Spleen (tissue), 11 donors: ENCODE measurements at regions not wholly inside any gene's neighbourhood (a gene's known extent, or its start where the extent isn't known, plus 50 kb on each side); places are given as distances from the start of the nearest gene placed in this dataset.

Experiments used
- DNase-seq: peaks from one replicate; pipeline ENCODE4 v3.0.0-alpha.2; 2020
- H3K27ac ChIP-seq, 8 donors: fragments of 200-600 bp; sonication (generic) in 7 of 8; 1 replicate in 4 of 8; 2 replicates in 4 of 8; pipeline versions ENCODE4 v1.5.0 to v1.8.0; 2016 to 2021; ENCODE audit warnings: inconsistent platforms in 4 of 8, mild to moderate bottlenecking in 4 of 8, moderate library complexity in 1 of 8
- H3K27me3 ChIP-seq, 7 donors: fragments of 200-600 bp; sonication (generic) in 6 of 7; replicated peaks in 1 of 7; 1 replicate in 4 of 7; 2 replicates in 3 of 7; pipeline versions ENCODE4 v1.5.0 to v1.8.0; 2016 to 2021; ENCODE audit warnings: inconsistent platforms in 3 of 7, mild to moderate bottlenecking in 1 of 7
- H3K36me3 ChIP-seq, 6 donors: fragments of 200-600 bp; sonication (generic) in 5 of 6; 1 replicate in 4 of 6; 2 replicates in 2 of 6; pipeline versions ENCODE4 v1.5.0 to v1.8.0; 2016 to 2021; ENCODE audit warnings: inconsistent platforms in 2 of 6
- H3K4me1 ChIP-seq, 6 donors: fragments of 200-600 bp; sonication (generic) in 5 of 6; 1 replicate in 3 of 6; 2 replicates in 3 of 6; pipeline versions ENCODE4 v1.5.0 to v1.8.0; 2016 to 2021; ENCODE audit warnings: inconsistent platforms in 3 of 6
- H3K4me3 ChIP-seq, 8 donors: fragments of 200-600 bp; sonication (generic) in 7 of 8; 1 replicate in 4 of 8; 2 replicates in 4 of 8; pipeline versions ENCODE4 v1.5.0 to v1.8.0; 2016 to 2021; ENCODE audit warnings: inconsistent platforms in 4 of 8, mild to moderate bottlenecking in 4 of 8, moderate library complexity in 2 of 8
- H3K9me3 ChIP-seq, 8 donors: fragments of 200-600 bp; sonication (generic) in 7 of 8; 1 replicate in 4 of 8; 2 replicates in 4 of 8; pipeline versions ENCODE4 v1.5.0 to v1.8.0; 2016 to 2021; ENCODE audit warnings: inconsistent platforms in 4 of 8
- POLR2A ChIP-seq, 3 donors: fragments of 450-650 bp; IDR thresholded peaks; one replicate each; pipeline ENCODE4 v1.5.1; 2017; ENCODE audit warnings: antibody characterized with exemption in 3 of 3, mild to moderate bottlenecking in 1 of 3
- POLR2AphosphoS5 ChIP-seq, 3 donors: sonication (generic); formaldehyde crosslinking; IDR thresholded peaks; one replicate each; pipeline ENCODE4 v1.5.1; 2017; ENCODE audit warnings: antibody characterized with exemption in 3 of 3
- WGBS, 5 donors: extraction: QIAGEN DNeasy Blood & Tissue Kit in 3 of 5; methylation state at CpG; one replicate each; pipeline versions ENCODE4 v1.1.5 to v1.1.7; 2013 to 2018; 5-methylcytosine and 5-hydroxymethylcytosine counted together
- intact Hi-C: fragments of 100-400 bp; cut with DNase I; formaldehyde crosslinking; loops from one replicate; pipeline ENCODE4 v1.15.0; 2023; ENCODE audit warnings: low total_unique reads
- TF ChIP-seq, protein P1 (sequence below), 11 experiments: fragments of 200-600 bp in 7 of 11; fragments of 450-650 bp in 4 of 11; sonication (generic) in 4 of 11; IDR thresholded peaks in 8 of 11; conservative IDR thresholded peaks in 3 of 11; 1 replicate in 7 of 11; 2 replicates in 4 of 11; pipeline versions ENCODE4 v1.4.0 to v1.8.0; 2016 to 2021; ENCODE audit warnings: antibody characterized with exemption in 11 of 11, inconsistent platforms in 4 of 11, mild to moderate bottlenecking in 1 of 11
- donor health status: healthy with polysubstance abuse.
- donor health status: DM: no; HTN: no; CAD: no; lungs with moderate emphysema.
- donor health status: DM: no; HTN: no; CAD: no.
- donor health status: Bipolar disorder and iron deficiency.
- donor health status: healthy.
- donor health status: DM: no; HTN: no; CAD: no.
- donor health status: DM: yes; HTN: yes; CAD: no.

DNA sequence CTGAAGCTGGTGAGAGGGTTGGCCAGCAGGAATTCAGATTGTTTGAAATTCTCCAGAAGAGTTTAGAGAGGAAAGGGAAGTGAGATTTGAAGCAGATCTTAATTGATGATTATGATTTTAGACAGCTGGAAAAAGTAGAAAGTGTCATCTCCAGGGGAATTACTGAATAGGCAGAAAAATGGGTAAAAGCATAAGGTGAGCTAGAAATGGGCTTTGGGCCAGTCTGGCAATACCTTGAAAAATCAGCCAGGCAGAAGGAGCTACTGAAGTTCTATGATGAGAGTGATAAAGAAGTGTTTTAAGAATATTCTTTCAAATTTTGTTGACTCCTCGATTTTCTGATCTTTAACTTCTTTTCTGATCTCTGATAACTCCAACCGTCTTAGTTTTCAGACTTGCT lies 172.9 kb upstream of the CCDC150 start:
- TF ChIP-seq POLR2A (IDR thresholded peaks at IDR 0.05) (no peak), POLR2AphosphoS5 (IDR thresholded peaks at IDR 0.05) (no peak)
- TF ChIP-seq, protein P1, sequence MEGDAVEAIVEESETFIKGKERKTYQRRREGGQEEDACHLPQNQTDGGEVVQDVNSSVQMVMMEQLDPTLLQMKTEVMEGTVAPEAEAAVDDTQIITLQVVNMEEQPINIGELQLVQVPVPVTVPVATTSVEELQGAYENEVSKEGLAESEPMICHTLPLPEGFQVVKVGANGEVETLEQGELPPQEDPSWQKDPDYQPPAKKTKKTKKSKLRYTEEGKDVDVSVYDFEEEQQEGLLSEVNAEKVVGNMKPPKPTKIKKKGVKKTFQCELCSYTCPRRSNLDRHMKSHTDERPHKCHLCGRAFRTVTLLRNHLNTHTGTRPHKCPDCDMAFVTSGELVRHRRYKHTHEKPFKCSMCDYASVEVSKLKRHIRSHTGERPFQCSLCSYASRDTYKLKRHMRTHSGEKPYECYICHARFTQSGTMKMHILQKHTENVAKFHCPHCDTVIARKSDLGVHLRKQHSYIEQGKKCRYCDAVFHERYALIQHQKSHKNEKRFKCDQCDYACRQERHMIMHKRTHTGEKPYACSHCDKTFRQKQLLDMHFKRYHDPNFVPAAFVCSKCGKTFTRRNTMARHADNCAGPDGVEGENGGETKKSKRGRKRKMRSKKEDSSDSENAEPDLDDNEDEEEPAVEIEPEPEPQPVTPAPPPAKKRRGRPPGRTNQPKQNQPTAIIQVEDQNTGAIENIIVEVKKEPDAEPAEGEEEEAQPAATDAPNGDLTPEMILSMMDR (IDR thresholded peaks at IDR 0.05 in 8 of 11, conservative IDR thresholded peaks at IDR 0.05 in 3 of 11) = no peak

DNA sequence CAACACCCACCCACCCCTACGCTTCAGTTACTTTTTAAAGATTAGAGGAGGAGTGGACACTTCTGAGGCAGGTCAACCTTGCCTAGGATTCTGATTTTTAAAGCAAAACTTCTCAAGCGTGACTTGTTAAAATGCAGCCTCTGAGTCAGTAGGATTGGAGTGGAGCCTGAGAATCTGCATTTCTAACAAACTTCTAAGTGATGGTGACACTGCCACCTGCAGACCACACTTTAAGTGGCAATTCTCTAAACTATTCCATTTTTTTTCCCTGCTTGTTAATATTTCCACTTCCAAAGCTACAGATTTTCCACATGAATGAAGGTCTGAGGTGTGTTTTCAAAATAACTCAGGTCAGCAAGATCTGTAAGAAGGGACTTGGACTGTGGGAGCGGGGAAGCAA lies 171.1 kb upstream of the CCDC150 start:
- DNase-seq = no peak
- no peak for TF ChIP-seq POLR2AphosphoS5 (IDR thresholded peaks at IDR 0.05)
- TF ChIP-seq POLR2A (IDR thresholded peaks at IDR 0.05) = no peak
- TF ChIP-seq, protein P1 (IDR thresholded peaks at IDR 0.05 in 8 of 11, conservative IDR thresholded peaks at IDR 0.05 in 3 of 11) = no peak
- 82 to 93% (median 89%) methylated on average over 3 of the region's 3 CpGs for WGBS, 5 donors
- intact Hi-C loops = no loop called here
- Histone ChIP-seq H3K27me3 (peaks cover 0 to 4% (median 0%) of the 10 kb centered on the region in 7 donors), H3K36me3 (no peaks in the 10 kb centered on the region), H3K4me3 (no peak overlapping the region), H3K27ac (no peak overlapping the region), H3K4me1 (no peaks in the 10 kb centered on the region), H3K9me3 (no peaks in the 10 kb centered on the region)

More for the DNA sequence above, 172.9 kb upstream of the CCDC150 start:
- peaks cover 0 to 4% (median 0%) of the 10 kb centered on the region in 7 donors for H3K27me3 ChIP-seq
- intact Hi-C loops = no loop called here
- no peak overlapping the region for H3K27ac ChIP-seq
- no peaks in the 10 kb centered on the region for H3K36me3 ChIP-seq
- H3K4me3 ChIP-seq = no peak overlapping the region
- no peaks in the 10 kb centered on the region for H3K9me3 ChIP-seq
- no peak for DNase-seq
- H3K4me1 ChIP-seq = no peaks in the 10 kb centered on the region
- WGBS, 5 donors = 72 to 93% (median 77%) methylated on average over 2 of the region's 2 CpGs

GRCh38 chr2:196473617-196474016 lies 165.9 kb upstream of the CCDC150 start:
- Histone ChIP-seq H3K36me3 (no peaks in the 10 kb centered on the region), H3K27ac (no peak overlapping the region), H3K4me1 (no peaks in the 10 kb centered on the region), H3K4me3 (no peak overlapping the region), H3K9me3 (no peaks in the 10 kb centered on the region), H3K27me3 (no peaks in the 10 kb centered on the region)
- DNase-seq = no peak
- 32 to 42% (median 37%) methylated on average over 3 of the region's 3 CpGs for WGBS, 5 donors
- TF ChIP-seq POLR2A (IDR thresholded peaks at IDR 0.05) (no peak), POLR2AphosphoS5 (IDR thresholded peaks at IDR 0.05) (no peak)
- TF ChIP-seq, protein P1 (IDR thresholded peaks at IDR 0.05 in 8 of 11, conservative IDR thresholded peaks at IDR 0.05 in 3 of 11) = no peak
- intact Hi-C loops = no loop called here

- intact Hi-C loops = no loop called here
- WGBS, 5 donors = 86 to 96% (median 92%) methylated on average over 3 of the region's 3 CpGs
- TF ChIP-seq POLR2A (IDR thresholded peaks at IDR 0.05) (no peak), POLR2AphosphoS5 (IDR thresholded peaks at IDR 0.05) (no peak)
- TF ChIP-seq, protein P1 (IDR thresholded peaks at IDR 0.05 in 8 of 11, conservative IDR thresholded peaks at IDR 0.05 in 3 of 11) = no peak
- no peaks in the 10 kb centered on the region for H3K4me1 ChIP-seq
- DNase-seq = no peak
- no peak overlapping the region for H3K27ac ChIP-seq
- H3K4me3 ChIP-seq = no peak overlapping the region
- H3K9me3 ChIP-seq = no peaks in the 10 kb centered on the region
- no peaks in the 10 kb centered on the region for H3K27me3 ChIP-seq
- no peaks in the 10 kb centered on the region for H3K36me3 ChIP-seq
These were observed 163.9 kb upstream of the CCDC150 start for GRCh38 chr2:196475611-196476010.
